Astrocyte (in vitro differentiated cells and primary cell): ENCODE measurements at regions not wholly inside any gene's neighbourhood (a gene's known extent, or its start where the extent isn't known, plus 50 kb on each side); places are given as distances from the start of the nearest gene placed in this dataset.

Source experiments
- CTCF ChIP-seq: IDR thresholded peaks from 2 replicates; pipeline ENCODE4 v1.5.1; 2011; ENCODE audit warnings: low read depth, mild to moderate bottlenecking, inconsistent platforms, low read length, moderate library complexity; ENCODE audit not compliant: insufficient read depth
- EZH2 ChIP-seq: IDR thresholded peaks from 2 replicates; pipeline ENCODE4 v1.6.1; 2012; ENCODE audit warnings: mild to moderate bottlenecking, low read length, inconsistent platforms; ENCODE audit not compliant: insufficient read depth

- TF ChIP-seq CTCF (no peak), EZH2 (no peak)
These were observed 254.4 kb upstream of the IMPG1 start for GRCh38 chr6:76326871-76327270.
